GM19238 (cell line): ENCODE measurements at regions not wholly inside any gene's neighbourhood (a gene's known extent, or its start where the extent isn't known, plus 50 kb on each side); places are given as distances from the start of the nearest gene placed in this dataset.

Source experiments
- DNase-seq: peaks from one replicate; pipeline ENCODE4 v3.0.0; 2011; ENCODE audit warnings: low spot score; ENCODE audit not compliant: insufficient read length

GRCh38 chr5:58116346-58116745 lies 343.5 kb downstream of the PLK2 start:
- DNase-seq: no peak

GRCh38 chr5:58115811-58116210 lies 344.1 kb downstream of the PLK2 start:
- DNase-seq: no peak

GRCh38 chr5:58114324-58114723 lies 345.6 kb downstream of the PLK2 start:
- no peak for DNase-seq

GRCh38 chr5:58113172-58113571 lies 346.7 kb downstream of the PLK2 start:
- no peak for DNase-seq

GRCh38 chr5:58108511-58108910 lies 351.4 kb downstream of the PLK2 start:
- no peak for DNase-seq

GRCh38 chr5:58107704-58108103 lies 352.2 kb downstream of the PLK2 start:
- DNase-seq: no peak

GRCh38 chr5:58106754-58107410 lies 353.0 kb downstream of the PLK2 start:
- DNase-seq: no peak

- no peak for DNase-seq
Observed at GRCh38 chr5:58105836-58106235, 354.1 kb downstream of the PLK2 start.

GRCh38 chr5:58099257-58099656 lies 360.6 kb downstream of the PLK2 start:
- no peak for DNase-seq

GRCh38 chr5:58094031-58094430 lies 365.9 kb downstream of the PLK2 start:
- no peak for DNase-seq

GRCh38 chr5:58090704-58091103 lies 369.2 kb downstream of the PLK2 start:
- no peak for DNase-seq

GRCh38 chr5:58088941-58089340 lies 370.9 kb downstream of the PLK2 start:
- no peak for DNase-seq

GRCh38 chr5:58087905-58088304 lies 372.0 kb downstream of the PLK2 start:
- DNase-seq: no peak

- DNase-seq: no peak
Observed at GRCh38 chr5:58087123-58087522, 372.8 kb downstream of the PLK2 start.

GRCh38 chr5:58085800-58086199 lies 374.1 kb downstream of the PLK2 start:
- DNase-seq: no peak

- no peak for DNase-seq
Observed at GRCh38 chr5:58081435-58081834, 378.5 kb downstream of the PLK2 start.

- DNase-seq: no peak
Observed at GRCh38 chr5:58080573-58080972, 379.3 kb downstream of the PLK2 start.

GRCh38 chr5:58077966-58078365 lies 381.9 kb downstream of the PLK2 start:
- DNase-seq: no peak

GRCh38 chr5:58077416-58077815 lies 382.5 kb downstream of the PLK2 start:
- no peak for DNase-seq

GRCh38 chr5:58076483-58077257 lies 383.2 kb downstream of the PLK2 start:
- DNase-seq: no peak

GRCh38 chr5:58075907-58076306 lies 384.0 kb downstream of the PLK2 start:
- no peak for DNase-seq

- DNase-seq: no peak
Observed at GRCh38 chr5:58074717-58075116, 385.2 kb downstream of the PLK2 start.

- no peak for DNase-seq
Observed at GRCh38 chr5:58074222-58074621, 385.7 kb downstream of the PLK2 start.
